PC-3 (cell line): ENCODE measurements at regions not wholly inside any gene's neighbourhood (a gene's known extent, or its start where the extent isn't known, plus 50 kb on each side); places are given as distances from the start of the nearest gene placed in this dataset.

Source experiments
- ATAC-seq: fragments of 200-7000 bp; cut with Tn5 transposase; 2 replicates; pipeline ENCODE4 v1.9.1; 2020; ENCODE audit warnings: mild to moderate bottlenecking, moderate library complexity
- BruUV-seq: library from RNA; stranded (reverse); fragments of 400-500 nt; replicated peaks from 2 replicates; lab custom pipeline; 2021; lab: Mats Ljungman, UMichigan
- CTCF ChIA-PET: fragments of 300-600 bp; sonication (Branson Sonifier 250); formaldehyde crosslinking; loops from one replicate; lab custom pipeline; 2022; ENCODE audit warnings: antibody characterized with exemption; lab: Charles Lee
- POLR2A ChIA-PET: fragments of 300-600 bp; sonication (Branson Sonifier 250); formaldehyde crosslinking; loops from one replicate; lab custom pipeline; 2022; ENCODE audit warnings: antibody characterized with exemption; ENCODE audit not compliant: unreplicated experiment; lab: Charles Lee
- DNase-seq: peaks from one replicate; pipeline ENCODE4 v3.0.0-alpha.2; 2015
- H2AFZ ChIP-seq: fragments of 300-600 bp; sonication (generic); 2 replicates; pipeline ENCODE4 v1.6.0; 2016; ENCODE audit warnings: antibody characterized with exemption, low read length
- H3F3A ChIP-seq: fragments of 300-600 bp; sonication (generic); one replicate; pipeline ENCODE4 v1.6.0; 2017; ENCODE audit warnings: antibody characterized with exemption, low read length, control low read depth, mild to moderate bottlenecking; ENCODE audit not compliant: unreplicated experiment
- H3K27ac ChIP-seq: fragments of 300-600 bp; sonication (generic); 2 replicates; pipeline ENCODE4 v1.5.1; 2016; ENCODE audit warnings: mild to moderate bottlenecking, low read length
- H3K27me3 ChIP-seq: fragments of 300-600 bp; sonication (generic); 2 replicates; pipeline ENCODE4 v1.6.1; 2016; ENCODE audit warnings: low read length, mixed read lengths
- H3K36me3 ChIP-seq: fragments of 300-600 bp; sonication (generic); 2 replicates; pipeline ENCODE4 v1.6.1; 2016; ENCODE audit warnings: low read depth, mixed run types, low read length, mixed read lengths
- H3K4me1 ChIP-seq: fragments of 300-600 bp; sonication (generic); 2 replicates; pipeline ENCODE4 v1.5.1; 2016; ENCODE audit warnings: low read length; ENCODE audit not compliant: insufficient read depth
- H3K4me2 ChIP-seq: fragments of 300-600 bp; sonication (generic); 2 replicates; pipeline ENCODE4 v1.6.0; 2016; ENCODE audit warnings: low read length
- H3K4me3 ChIP-seq: fragments of 300-600 bp; sonication (generic); 2 replicates; pipeline ENCODE4 v1.5.1; 2016; ENCODE audit warnings: mild to moderate bottlenecking, low read length, mixed read lengths
- H3K79me2 ChIP-seq: fragments of 300-600 bp; sonication (generic); 2 replicates; pipeline ENCODE4 v1.6.1; 2017; ENCODE audit warnings: low read length, mixed read lengths
- H3K9ac ChIP-seq: fragments of 300-600 bp; sonication (generic); 2 replicates; pipeline ENCODE4 v1.6.0; 2016; ENCODE audit warnings: mild to moderate bottlenecking, low read length
- H3K9me2 ChIP-seq: fragments of 300-600 bp; sonication (generic); replicated peaks from 2 replicates; pipeline ENCODE4 v1.6.1; 2016; ENCODE audit warnings: mixed run types, low read length, mixed read lengths
- H3K9me3 ChIP-seq: fragments of 300-600 bp; sonication (generic); 2 replicates; pipeline ENCODE4 v1.6.1; 2016; ENCODE audit warnings: low read length, mixed read lengths
- H4K20me1 ChIP-seq: fragments of 300-600 bp; sonication (generic); 2 replicates; pipeline ENCODE4 v1.6.1; 2016; ENCODE audit warnings: low read length, mixed read lengths
- EZH2 ChIP-seq: fragments of 300-600 bp; sonication (generic); IDR thresholded peaks from one replicate; pipeline ENCODE4 v1.6.1; 2017; ENCODE audit warnings: antibody characterized with exemption, mild to moderate bottlenecking, low read length; ENCODE audit not compliant: unreplicated experiment
- EZH2phosphoT487 ChIP-seq: fragments of 300-600 bp; sonication (generic); IDR thresholded peaks from 2 replicates; pipeline ENCODE4 v1.6.1; 2018; ENCODE audit warnings: mild to moderate bottlenecking, antibody characterized with exemption, low read length, borderline replicate concordance
- intact Hi-C: fragments of 100-400 bp; cut with micrococcal nuclease; formaldehyde crosslinking; loops from 2 replicates; pipeline ENCODE4 v1.9.0; 2023
- TF ChIP-seq, protein P1 (sequence below): fragments of 300-600 bp; sonication (generic); conservative IDR thresholded peaks from 2 replicates; pipeline ENCODE4 v1.5.1; 2017; ENCODE audit warnings: antibody characterized with exemption, low read depth, mild to moderate bottlenecking, low read length

DNA sequence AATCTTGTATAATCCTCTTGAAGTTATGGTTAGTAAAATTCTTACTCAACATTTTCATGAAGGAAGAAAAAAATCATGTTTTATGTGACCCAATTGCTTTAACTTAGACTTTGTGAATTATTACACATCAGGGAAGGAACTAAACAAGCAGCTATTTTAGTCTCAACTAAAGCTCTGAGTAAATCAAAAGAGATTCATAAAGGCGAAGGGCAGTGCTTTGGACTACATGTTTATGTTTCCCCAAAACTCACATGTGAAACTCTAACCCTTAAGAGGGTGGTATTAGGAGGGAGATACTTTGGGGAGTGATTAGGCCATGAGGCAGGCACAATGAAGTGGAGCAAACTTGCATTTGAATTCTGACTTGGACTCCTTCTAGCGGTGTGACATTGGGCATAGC, 283.7 kb upstream of the POU3F3 start:
- Histone ChIP-seq H3K36me3 (no peaks in the 10 kb centered on the region), H3K9me2 (no peaks in the 10 kb centered on the region), H3K4me3 (no peak overlapping the region), H3K4me2 (no peak overlapping the region), H3F3A (no peaks in the 10 kb centered on the region), H2AFZ (no peak overlapping the region), H3K9ac (no peak overlapping the region), H3K79me2 (no peaks in the 10 kb centered on the region), H3K27ac (no peak overlapping the region), H3K27me3 (0 out of 2 replicates have a peak, but pooled peaks cover 10% of the 10 kb centered on the region), H3K4me1 (no peaks in the 10 kb centered on the region), H4K20me1 (no peaks in the 10 kb centered on the region), H3K9me3 (no peaks in the 10 kb centered on the region)
- no peak for DNase-seq
- no peak for ATAC-seq
- POLR2A ChIA-PET, result no interaction called here
- intact Hi-C loops, result no loop called here
- TF ChIP-seq EZH2, result no peak
- no peak for TF ChIP-seq EZH2phosphoT487
- TF ChIP-seq, protein P1, sequence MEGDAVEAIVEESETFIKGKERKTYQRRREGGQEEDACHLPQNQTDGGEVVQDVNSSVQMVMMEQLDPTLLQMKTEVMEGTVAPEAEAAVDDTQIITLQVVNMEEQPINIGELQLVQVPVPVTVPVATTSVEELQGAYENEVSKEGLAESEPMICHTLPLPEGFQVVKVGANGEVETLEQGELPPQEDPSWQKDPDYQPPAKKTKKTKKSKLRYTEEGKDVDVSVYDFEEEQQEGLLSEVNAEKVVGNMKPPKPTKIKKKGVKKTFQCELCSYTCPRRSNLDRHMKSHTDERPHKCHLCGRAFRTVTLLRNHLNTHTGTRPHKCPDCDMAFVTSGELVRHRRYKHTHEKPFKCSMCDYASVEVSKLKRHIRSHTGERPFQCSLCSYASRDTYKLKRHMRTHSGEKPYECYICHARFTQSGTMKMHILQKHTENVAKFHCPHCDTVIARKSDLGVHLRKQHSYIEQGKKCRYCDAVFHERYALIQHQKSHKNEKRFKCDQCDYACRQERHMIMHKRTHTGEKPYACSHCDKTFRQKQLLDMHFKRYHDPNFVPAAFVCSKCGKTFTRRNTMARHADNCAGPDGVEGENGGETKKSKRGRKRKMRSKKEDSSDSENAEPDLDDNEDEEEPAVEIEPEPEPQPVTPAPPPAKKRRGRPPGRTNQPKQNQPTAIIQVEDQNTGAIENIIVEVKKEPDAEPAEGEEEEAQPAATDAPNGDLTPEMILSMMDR, result no peak
- CTCF ChIA-PET, result no interaction called here
- BruUV-seq, result no TSS peak

DNA sequence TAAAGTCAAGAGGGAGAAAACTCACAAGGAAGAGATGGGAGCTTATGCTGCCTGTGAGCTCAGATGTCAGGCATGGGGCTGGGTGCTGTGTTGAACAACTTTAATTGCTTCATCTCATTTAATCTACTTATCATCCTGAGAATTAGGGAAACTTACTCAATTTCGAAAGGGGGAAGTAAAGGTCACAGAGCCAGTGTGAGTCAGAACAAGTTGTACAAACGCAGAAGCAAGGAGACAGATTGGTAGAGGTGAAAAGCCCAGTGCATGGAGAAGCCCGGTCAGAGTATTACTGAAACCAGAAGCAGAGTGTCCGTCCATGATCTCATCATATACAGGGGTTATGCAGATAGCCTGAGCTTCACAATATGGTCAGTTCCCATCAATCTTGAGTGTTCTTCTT, 281.1 kb upstream of the POU3F3 start:
- Histone ChIP-seq H3K36me3 (no peaks in the 10 kb centered on the region), H3K79me2 (no peaks in the 10 kb centered on the region), H3K9me3 (no peaks in the 10 kb centered on the region), H3K27ac (no peak overlapping the region), H3K4me2 (no peak overlapping the region), H2AFZ (no peak overlapping the region), H3F3A (no peaks in the 10 kb centered on the region), H3K4me1 (no peaks in the 10 kb centered on the region), H3K4me3 (no peak overlapping the region), H3K9me2 (no peaks in the 10 kb centered on the region), H4K20me1 (no peaks in the 10 kb centered on the region), H3K9ac (no peak overlapping the region), H3K27me3 (0 out of 2 replicates have a peak, but pooled peaks cover 10% of the 10 kb centered on the region)
- ChIA-PET POLR2A (interaction anchor here (0.6 kb wide), 1 partner anchor 33 kb away, joined by 4 read pairs; no protein-coding TSS in a partner anchor), CTCF (no interaction called here)
- BruUV-seq, result no TSS peak
- ATAC-seq (no peak), DNase-seq (no peak)
- intact Hi-C loops, result no loop called here
- TF ChIP-seq EZH2phosphoT487 (no peak), EZH2 (no peak)
- TF ChIP-seq, protein P1, result no peak

- ATAC-seq (no peak), DNase-seq (no peak)
- Histone ChIP-seq H3K36me3 (no peaks in the 10 kb centered on the region), H2AFZ (no peak overlapping the region), H3K27ac (no peak overlapping the region), H3K4me2 (no peak overlapping the region), H3K9ac (no peak overlapping the region), H3K4me3 (no peak overlapping the region), H3K9me2 (no peaks in the 10 kb centered on the region), H3K79me2 (no peaks in the 10 kb centered on the region), H3K27me3 (0 out of 2 replicates have a peak, but pooled peaks cover 4% of the 10 kb centered on the region), H3K9me3 (no peaks in the 10 kb centered on the region), H3K4me1 (no peaks in the 10 kb centered on the region), H3F3A (no peaks in the 10 kb centered on the region), H4K20me1 (no peaks in the 10 kb centered on the region)
- intact Hi-C loops, result no loop called here
- TF ChIP-seq EZH2 (no peak), EZH2phosphoT487 (no peak)
- TF ChIP-seq, protein P1, result no peak
- no TSS peak for BruUV-seq
- ChIA-PET POLR2A (no interaction called here), CTCF (no interaction called here)
Observed at GRCh38 chr2:104574367-104574766, 279.5 kb upstream of the POU3F3 start.
